HCT116 (cell line): ENCODE measurements at regions not wholly inside any gene's neighbourhood (a gene's known extent, or its start where the extent isn't known, plus 50 kb on each side); places are given as distances from the start of the nearest gene placed in this dataset.

Source experiments
- ATAC-seq: fragments of 200-7000 bp; cut with Tn5 transposase; 2 replicates; pipeline ENCODE4 v1.9.1; 2020; ENCODE audit warnings: mild to moderate bottlenecking, moderate library complexity
- BruUV-seq: library from RNA; stranded (reverse); fragments of 400-500 nt; replicated peaks from 2 replicates; lab custom pipeline; 2021; lab: Mats Ljungman, UMichigan
- CTCF ChIA-PET: fragments of 300-600 bp; sonication (Branson Sonifier 250); formaldehyde crosslinking; loops from one replicate; lab custom pipeline; 2021; ENCODE audit warnings: antibody characterized with exemption; lab: Charles Lee
- POLR2A ChIA-PET: fragments of 300-600, 350-600 bp; sonication (Branson Sonifier 250); formaldehyde crosslinking; loops from one replicate; lab custom pipeline; 2021; ENCODE audit warnings: antibody characterized with exemption; lab: Charles Lee
- RAD21 ChIA-PET, 2 experiments: fragments of 300-600 bp; sonication (Branson Sonifier 250); formaldehyde crosslinking; loops; one replicate each; lab custom pipeline; 2023; ENCODE audit warnings: low total read pairs in 2 of 2; ENCODE audit not compliant: uncharacterized antibody in 2 of 2, unreplicated experiment in 2 of 2, low non-redundant PET in 1 of 2; lab: Charles Lee
- DNase-seq: peaks from one replicate; pipeline ENCODE4 v3.0.0-alpha.2; 2010; ENCODE audit warnings: low read depth, low spot score
- H2AFZ ChIP-seq: fragments of 200-600 bp; shearing (Covaris generic), sonication (generic); 2 replicates; pipeline ENCODE4 v1.6.1; 2017; ENCODE audit warnings: low read depth, mixed run types, mixed read lengths, antibody characterized with exemption, low read length; ENCODE audit not compliant: poor library complexity, severe bottlenecking
- H3K27ac ChIP-seq: 2 replicates; pipeline ENCODE4 v1.5.1; 2012; ENCODE audit warnings: low read depth, low read length
- H3K27me3 ChIP-seq: fragments of 200-600 bp; sonication (generic); 2 replicates; pipeline ENCODE4 v1.6.1; 2016; ENCODE audit warnings: mixed run types, low read length, mixed read lengths; ENCODE audit not compliant: insufficient read depth
- H3K36me3 ChIP-seq, 2 experiments: fragments of 200-500 bp in 1 of 2; fragments of 200-600 bp in 1 of 2; sonication (Bioruptor generic) in 1 of 2; sonication (generic) in 1 of 2; 2 replicates each; pipeline versions ENCODE4 v1.5.1 to v1.6.1; 2014 to 2016; ENCODE audit warnings: low read length in 2 of 2, inconsistent platforms in 1 of 2, mixed read lengths in 1 of 2, mixed run types in 1 of 2; ENCODE audit not compliant: insufficient read depth in 2 of 2, control insufficient read depth in 1 of 2
- H3K4me1 ChIP-seq, 2 experiments: fragments of 200-600 bp in 1 of 2; sonication (generic) in 1 of 2; 2 replicates each; pipeline versions ENCODE4 v1.5.1 to v1.6.1; 2012 to 2017; ENCODE audit warnings: low read length in 2 of 2, inconsistent platforms in 1 of 2, mild to moderate bottlenecking in 1 of 2, mixed read lengths in 1 of 2, mixed run types in 1 of 2, moderate library complexity in 1 of 2; ENCODE audit not compliant: insufficient read depth in 2 of 2, control insufficient read depth in 1 of 2
- H3K4me2 ChIP-seq: fragments of 200-600 bp; sonication (generic); 2 replicates; pipeline ENCODE4 v1.6.1; 2017; ENCODE audit warnings: mixed run types, low read length, mixed read lengths
- H3K4me3 ChIP-seq, 2 experiments: fragments of 200-600 bp in 1 of 2; sonication (generic) in 1 of 2; replicated peaks in 1 of 2; 2 replicates each; pipeline ENCODE4 v1.5.1; 2011 to 2016; ENCODE audit warnings: low read length in 2 of 2, control low read depth in 1 of 2, low read depth in 1 of 2, mild to moderate bottlenecking in 1 of 2, mixed read lengths in 1 of 2, mixed run types in 1 of 2
- H3K79me2 ChIP-seq: fragments of 200-600 bp; sonication (generic); 2 replicates; pipeline ENCODE4 v1.6.1; 2017; ENCODE audit warnings: mild to moderate bottlenecking, mixed run types, low read length, moderate library complexity, mixed read lengths; ENCODE audit not compliant: insufficient read depth
- H3K9ac ChIP-seq: fragments of 200-600 bp; sonication (generic); 2 replicates; pipeline ENCODE4 v1.6.1; 2016; ENCODE audit warnings: low read length, mixed read lengths
- H3K9me2 ChIP-seq: fragments of 200-600 bp; sonication (generic), shearing (Covaris generic); 2 replicates; pipeline ENCODE4 v1.6.1; 2017; ENCODE audit warnings: mixed run types, mild to moderate bottlenecking, moderate library complexity; ENCODE audit not compliant: insufficient read depth
- H3K9me3 ChIP-seq, 2 experiments: fragments of 200-500 bp in 1 of 2; fragments of 200-600 bp in 1 of 2; sonication (Bioruptor generic) in 1 of 2; sonication (generic) in 1 of 2; 2 replicates each; pipeline ENCODE4 v1.6.1; 2014 to 2017; ENCODE audit warnings: low read length in 2 of 2, mixed read lengths in 2 of 2, inconsistent platforms in 1 of 2, low read depth in 1 of 2, mild to moderate bottlenecking in 1 of 2, mixed run types in 1 of 2, moderate library complexity in 1 of 2; ENCODE audit not compliant: control insufficient read depth in 1 of 2, insufficient read depth in 1 of 2
- H4K20me1 ChIP-seq: fragments of 200-600 bp; sonication (generic), shearing (Covaris generic); 2 replicates; pipeline ENCODE4 v1.6.1; 2017; ENCODE audit warnings: mixed run types, mild to moderate bottlenecking, moderate library complexity; ENCODE audit not compliant: insufficient read depth
- CBX3 ChIP-seq: IDR thresholded peaks from 2 replicates; pipeline ENCODE4 v1.6.1; 2012; ENCODE audit warnings: low read depth
- EZH2 ChIP-seq: fragments of 200-600 bp; sonication (generic); IDR thresholded peaks from 2 replicates; pipeline ENCODE4 v1.6.1; 2017; ENCODE audit warnings: antibody characterized with exemption, mixed run types
- POLR2AphosphoS5 ChIP-seq: IDR thresholded peaks from 2 replicates; pipeline ENCODE4 v1.6.1; 2011; ENCODE audit warnings: mild to moderate bottlenecking, low read depth, low read length, moderate library complexity
- SIN3A ChIP-seq: IDR thresholded peaks from 2 replicates; pipeline ENCODE4 v1.6.1; 2012; ENCODE audit warnings: low read depth
- ZFX ChIP-seq: fragments of 450-650 bp; IDR thresholded peaks from 2 replicates; pipeline ENCODE4 v1.6.1; 2017
- ZNF274 ChIP-seq: fragments of 200-500 bp; sonication (Bioruptor generic); IDR thresholded peaks from 2 replicates; pipeline ENCODE4 v1.6.1; 2014; ENCODE audit warnings: mild to moderate bottlenecking, low read depth, low read length, inconsistent platforms
- intact Hi-C: fragments of 100-400 bp; cut with micrococcal nuclease; formaldehyde crosslinking; loops from 2 replicates; pipeline ENCODE4 v1.10.0; 2022
- TF ChIP-seq, protein P1 (sequence below): IDR thresholded peaks from 2 replicates; pipeline ENCODE4 v1.6.1; 2012
- TF ChIP-seq, protein P2 (sequence below): IDR thresholded peaks from 2 replicates; pipeline ENCODE4 v1.6.1; 2012
- TF ChIP-seq, protein P3 (sequence below), 3 experiments: fragments of 200-600 bp in 1 of 3; sonication (generic) in 1 of 3; IDR thresholded peaks in 2 of 3; conservative IDR thresholded peaks in 1 of 3; 2 replicates each; pipeline ENCODE4 v1.5.1; 2012 to 2017; ENCODE audit warnings: low read depth in 2 of 3, low read length in 2 of 3, antibody characterized with exemption in 1 of 3, borderline replicate concordance in 1 of 3, control low read depth in 1 of 3, mild to moderate bottlenecking in 1 of 3, mixed read lengths in 1 of 3, mixed run types in 1 of 3, moderate library complexity in 1 of 3; ENCODE audit not compliant: insufficient read depth in 1 of 3
- TF ChIP-seq, protein P4 (sequence below): IDR thresholded peaks from 2 replicates; pipeline ENCODE4 v1.6.1; 2011; ENCODE audit warnings: mild to moderate bottlenecking, low read length, moderate library complexity; ENCODE audit not compliant: insufficient replicate concordance; ENCODE audit errors: extremely low read depth

DNA sequence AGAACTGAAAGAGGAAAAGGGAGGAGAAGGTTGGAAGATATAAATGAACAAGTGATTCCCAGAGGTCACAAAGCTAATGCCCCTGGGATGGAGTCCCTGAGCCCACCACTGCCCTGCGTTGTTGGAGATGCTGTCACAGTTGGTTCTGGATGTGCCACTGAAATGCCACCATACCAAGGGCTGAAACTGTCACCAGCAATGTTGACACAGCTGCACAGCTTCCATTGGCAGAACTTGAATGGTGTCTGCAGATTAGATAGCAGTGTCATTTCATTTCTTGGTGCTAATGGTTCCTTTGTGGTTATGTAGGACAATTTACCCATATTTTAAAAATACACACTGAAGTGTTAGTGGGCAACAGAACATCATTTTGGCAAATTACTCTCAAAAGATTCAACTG lies 120.7 kb downstream of the TBXT start:
- ChIA-PET CTCF (no interaction called here), RAD21 (no interaction called here), POLR2A (no interaction called here)
- no peaks in the 10 kb centered on the region for H3K9me2 ChIP-seq
- H3K36me3 ChIP-seq = no peaks in the 10 kb centered on the region
- BruUV-seq = no TSS peak
- H4K20me1 ChIP-seq = no peaks in the 10 kb centered on the region
- no peak for DNase-seq
- H3K27me3 ChIP-seq = no peaks in the 10 kb centered on the region
- no peaks in the 10 kb centered on the region for H3K9me3 ChIP-seq
- no peak overlapping the region for H3K4me2 ChIP-seq
- no peaks in the 10 kb centered on the region for H3K4me1 ChIP-seq
- no peaks in the 10 kb centered on the region for H3K79me2 ChIP-seq
- no peak overlapping the region for H3K27ac ChIP-seq
- no peak for TF ChIP-seq POLR2AphosphoS5
- intact Hi-C loops = no loop called here
- H3K4me3 ChIP-seq = no peak overlapping the region
- H2AFZ ChIP-seq = no peak overlapping the region
- no peak overlapping the region for H3K9ac ChIP-seq
- no peak for ATAC-seq

DNA sequence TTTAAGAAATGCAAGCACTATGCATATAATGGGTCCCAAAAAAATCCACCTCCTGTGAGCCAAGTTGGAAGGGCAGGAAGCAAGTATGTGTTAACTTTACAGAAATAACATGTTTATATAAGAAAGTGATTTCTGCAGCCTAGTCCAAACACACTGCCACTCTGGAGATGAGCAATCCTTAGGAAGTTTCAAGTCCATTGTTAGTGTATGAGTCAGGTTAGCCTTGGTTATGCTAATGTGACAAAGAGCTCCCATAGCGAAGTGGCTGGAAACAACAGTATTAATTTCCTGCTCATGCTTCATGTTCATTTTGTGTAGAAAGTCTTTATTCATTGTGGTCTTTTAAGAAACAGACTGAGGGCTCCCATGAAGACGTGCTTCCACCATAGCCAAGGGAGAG lies 121.4 kb downstream of the TBXT start:
- no peaks in the 10 kb centered on the region for H3K27me3 ChIP-seq
- ChIA-PET POLR2A (no interaction called here), CTCF (no interaction called here), RAD21 (no interaction called here)
- no peak for DNase-seq
- no peaks in the 10 kb centered on the region for H3K9me3 ChIP-seq
- H2AFZ ChIP-seq = no peak overlapping the region
- no peaks in the 10 kb centered on the region for H4K20me1 ChIP-seq
- no peak overlapping the region for H3K4me2 ChIP-seq
- no peaks in the 10 kb centered on the region for H3K4me1 ChIP-seq
- no peaks in the 10 kb centered on the region for H3K36me3 ChIP-seq
- H3K9ac ChIP-seq = no peak overlapping the region
- H3K4me3 ChIP-seq = no peak overlapping the region
- no peak overlapping the region for H3K27ac ChIP-seq
- TF ChIP-seq EZH2 = no peak
- H3K9me2 ChIP-seq = no peaks in the 10 kb centered on the region
- intact Hi-C loops = no loop called here
- no TSS peak for BruUV-seq
- no peak for ATAC-seq
- no peaks in the 10 kb centered on the region for H3K79me2 ChIP-seq

DNA sequence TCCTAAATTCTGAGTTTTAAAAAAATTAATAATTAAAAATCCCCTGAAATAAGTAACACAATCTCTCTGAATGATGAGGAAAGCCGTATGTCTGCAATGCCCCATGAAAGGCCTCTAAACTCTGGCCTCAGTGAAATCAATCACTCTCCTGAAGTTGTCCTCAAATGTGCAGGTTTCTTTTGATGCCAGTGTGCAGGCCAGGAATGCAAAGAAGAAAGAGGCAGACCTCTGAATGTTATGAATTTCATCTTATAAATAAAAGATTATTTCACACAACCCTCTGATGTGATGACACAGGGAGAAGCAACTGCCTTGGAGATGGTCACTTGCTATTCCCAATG lies 121.8 kb downstream of the TBXT start:
- H3K4me2 ChIP-seq = no peak overlapping the region
- no peaks in the 10 kb centered on the region for H3K27me3 ChIP-seq
- no peak for ATAC-seq
- ChIA-PET POLR2A (no interaction called here), RAD21 (no interaction called here), CTCF (no interaction called here)
- no peaks in the 10 kb centered on the region for H3K36me3 ChIP-seq
- H3K9me2 ChIP-seq = no peaks in the 10 kb centered on the region
- H3K79me2 ChIP-seq = no peaks in the 10 kb centered on the region
- no peak overlapping the region for H3K9ac ChIP-seq
- BruUV-seq = no TSS peak
- no peaks in the 10 kb centered on the region for H3K4me1 ChIP-seq
- no peaks in the 10 kb centered on the region for H3K9me3 ChIP-seq
- intact Hi-C loops = no loop called here
- DNase-seq = no peak
- H3K4me3 ChIP-seq = no peak overlapping the region
- no peak overlapping the region for H2AFZ ChIP-seq
- no peaks in the 10 kb centered on the region for H4K20me1 ChIP-seq
- H3K27ac ChIP-seq = no peak overlapping the region
- TF ChIP-seq, protein P1, sequence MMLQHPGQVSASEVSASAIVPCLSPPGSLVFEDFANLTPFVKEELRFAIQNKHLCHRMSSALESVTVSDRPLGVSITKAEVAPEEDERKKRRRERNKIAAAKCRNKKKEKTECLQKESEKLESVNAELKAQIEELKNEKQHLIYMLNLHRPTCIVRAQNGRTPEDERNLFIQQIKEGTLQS = no peak
- TF ChIP-seq, protein P2, sequence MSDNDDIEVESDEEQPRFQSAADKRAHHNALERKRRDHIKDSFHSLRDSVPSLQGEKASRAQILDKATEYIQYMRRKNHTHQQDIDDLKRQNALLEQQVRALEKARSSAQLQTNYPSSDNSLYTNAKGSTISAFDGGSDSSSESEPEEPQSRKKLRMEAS = no peak
- TF ChIP-seq CBX3 (no peak), ZFX (no peak), ZNF274 (no peak), SIN3A (no peak), EZH2 (no peak)
- TF ChIP-seq, protein P3, sequence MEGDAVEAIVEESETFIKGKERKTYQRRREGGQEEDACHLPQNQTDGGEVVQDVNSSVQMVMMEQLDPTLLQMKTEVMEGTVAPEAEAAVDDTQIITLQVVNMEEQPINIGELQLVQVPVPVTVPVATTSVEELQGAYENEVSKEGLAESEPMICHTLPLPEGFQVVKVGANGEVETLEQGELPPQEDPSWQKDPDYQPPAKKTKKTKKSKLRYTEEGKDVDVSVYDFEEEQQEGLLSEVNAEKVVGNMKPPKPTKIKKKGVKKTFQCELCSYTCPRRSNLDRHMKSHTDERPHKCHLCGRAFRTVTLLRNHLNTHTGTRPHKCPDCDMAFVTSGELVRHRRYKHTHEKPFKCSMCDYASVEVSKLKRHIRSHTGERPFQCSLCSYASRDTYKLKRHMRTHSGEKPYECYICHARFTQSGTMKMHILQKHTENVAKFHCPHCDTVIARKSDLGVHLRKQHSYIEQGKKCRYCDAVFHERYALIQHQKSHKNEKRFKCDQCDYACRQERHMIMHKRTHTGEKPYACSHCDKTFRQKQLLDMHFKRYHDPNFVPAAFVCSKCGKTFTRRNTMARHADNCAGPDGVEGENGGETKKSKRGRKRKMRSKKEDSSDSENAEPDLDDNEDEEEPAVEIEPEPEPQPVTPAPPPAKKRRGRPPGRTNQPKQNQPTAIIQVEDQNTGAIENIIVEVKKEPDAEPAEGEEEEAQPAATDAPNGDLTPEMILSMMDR (IDR thresholded peaks at IDR 0.05 in 2 of 3, conservative IDR thresholded peaks at IDR 0.05 in 1 of 3; ENCODE audit: borderline replicate concordance in 1 of 3, insufficient read depth in 1 of 3, low read depth in 2 of 3, low read length in 2 of 3) = no peak
- TF ChIP-seq, protein P4, sequence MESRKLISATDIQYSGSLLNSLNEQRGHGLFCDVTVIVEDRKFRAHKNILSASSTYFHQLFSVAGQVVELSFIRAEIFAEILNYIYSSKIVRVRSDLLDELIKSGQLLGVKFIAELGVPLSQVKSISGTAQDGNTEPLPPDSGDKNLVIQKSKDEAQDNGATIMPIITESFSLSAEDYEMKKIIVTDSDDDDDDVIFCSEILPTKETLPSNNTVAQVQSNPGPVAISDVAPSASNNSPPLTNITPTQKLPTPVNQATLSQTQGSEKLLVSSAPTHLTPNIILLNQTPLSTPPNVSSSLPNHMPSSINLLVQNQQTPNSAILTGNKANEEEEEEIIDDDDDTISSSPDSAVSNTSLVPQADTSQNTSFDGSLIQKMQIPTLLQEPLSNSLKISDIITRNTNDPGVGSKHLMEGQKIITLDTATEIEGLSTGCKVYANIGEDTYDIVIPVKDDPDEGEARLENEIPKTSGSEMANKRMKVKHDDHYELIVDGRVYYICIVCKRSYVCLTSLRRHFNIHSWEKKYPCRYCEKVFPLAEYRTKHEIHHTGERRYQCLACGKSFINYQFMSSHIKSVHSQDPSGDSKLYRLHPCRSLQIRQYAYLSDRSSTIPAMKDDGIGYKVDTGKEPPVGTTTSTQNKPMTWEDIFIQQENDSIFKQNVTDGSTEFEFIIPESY = no peak
